Stimulated activated naive CD4-positive, alpha-beta T cell (primary cell): ENCODE measurements at regions not wholly inside any gene's neighbourhood (a gene's known extent, or its start where the extent isn't known, plus 50 kb on each side); places are given as distances from the start of the nearest gene placed in this dataset.
"Not testable (repeated sequence)": the region's sequence is repeated elsewhere in the genome, so short reads cannot be mapped to it uniquely, and the experiment has no call there.

Experiments
- DNase-seq, 6 experiments: peaks; one replicate each; lab custom pipeline; 2025; lab: John Stamatoyannopoulos, UW

DNA sequence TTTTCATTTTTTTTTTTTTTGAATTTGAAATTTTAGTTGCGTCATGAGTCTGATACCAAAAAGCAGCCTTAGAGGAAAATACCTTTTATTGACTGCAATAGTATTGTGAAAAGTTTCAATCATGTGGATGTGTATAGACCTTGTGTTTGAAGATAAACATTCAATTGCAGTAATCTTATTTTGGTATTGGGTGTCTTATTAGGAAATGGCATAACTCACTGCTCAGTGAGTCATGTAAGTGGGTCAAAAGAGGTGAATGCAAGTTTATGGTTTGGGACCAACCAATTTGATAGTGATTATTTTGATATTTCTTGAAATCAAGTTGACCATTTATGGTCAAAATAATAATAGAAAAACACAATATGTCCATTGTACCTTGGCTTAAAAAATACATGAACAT, 627.8 kb upstream of the SLIT2 start:
- DNase-seq, result no peak

DNA sequence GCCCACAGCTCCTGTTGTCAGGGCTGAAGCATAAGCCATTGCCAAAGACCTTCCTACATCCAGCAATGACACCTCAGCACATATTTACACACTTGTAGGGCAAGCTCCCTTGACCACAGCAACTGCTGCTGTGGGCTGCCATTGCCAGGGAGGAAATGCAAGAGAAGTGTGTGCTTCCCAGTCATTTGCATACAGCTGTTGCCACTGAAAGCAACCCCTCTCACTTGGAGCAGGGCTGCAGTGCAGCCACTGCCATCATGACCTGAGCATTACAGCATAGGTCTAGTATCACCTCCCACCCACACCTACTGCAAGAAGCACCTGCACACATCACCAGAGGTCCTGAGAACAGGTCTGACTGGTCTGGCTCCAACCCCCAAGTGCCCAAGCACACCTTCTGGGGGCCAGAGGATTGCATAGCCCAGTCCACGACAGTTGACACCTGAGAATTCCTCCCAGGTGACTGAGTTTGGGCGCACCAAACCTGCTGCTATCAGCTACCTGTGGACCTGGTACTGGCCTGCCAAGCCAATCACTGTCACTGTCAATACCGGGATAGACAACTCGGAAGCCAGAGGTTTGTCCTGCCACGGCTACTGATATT, 636.5 kb upstream of the SLIT2 start:
- no peak for DNase-seq

DNA sequence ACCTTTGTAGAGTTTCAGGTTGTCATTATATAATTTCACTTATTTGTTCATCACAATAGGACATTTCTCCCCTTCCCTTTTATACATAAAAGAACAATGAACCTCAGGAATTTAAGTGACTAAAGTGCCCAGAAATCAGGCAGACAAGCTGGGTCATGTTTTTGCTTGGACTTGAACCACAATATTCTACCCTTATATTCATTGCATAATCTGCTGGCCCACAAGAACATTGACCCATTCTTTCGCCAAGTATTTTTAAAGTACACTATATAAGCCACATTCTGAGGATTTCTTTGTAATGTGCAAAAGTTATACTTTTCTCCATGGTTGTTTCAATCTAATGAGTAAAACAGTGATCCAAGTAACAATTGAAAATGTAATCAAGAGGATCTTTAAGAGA, 637.5 kb upstream of the SLIT2 start:
- DNase-seq, result no peak

DNA sequence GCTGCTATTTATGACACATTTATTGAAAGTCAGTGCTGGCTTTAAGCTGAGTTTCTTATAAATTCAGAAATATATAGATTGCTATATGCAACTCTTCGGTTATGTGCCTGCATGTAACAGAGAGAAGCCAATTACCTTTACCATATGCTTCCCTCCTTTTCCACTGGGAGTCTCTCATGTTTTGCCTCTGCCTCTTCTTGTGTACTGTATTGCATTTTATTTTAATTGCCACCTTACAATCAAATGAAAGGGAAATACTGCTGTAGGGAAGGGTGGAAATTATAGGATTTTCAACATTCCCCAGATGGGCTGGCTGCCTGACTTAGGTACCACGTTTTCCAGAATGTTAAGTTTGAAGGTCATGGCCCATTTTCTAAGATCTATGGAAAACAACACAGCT, 655.4 kb upstream of the SLIT2 start:
- no peak for DNase-seq

GRCh38 chr4:19592391-19592790, 659.3 kb upstream of the SLIT2 start:
- DNase-seq, result no peak

- DNase-seq, result no peak
Observed at GRCh38 chr4:19583827-19584569, 667.7 kb upstream of the SLIT2 start.

- no peak for DNase-seq
Observed at GRCh38 chr4:19580095-19580494, 671.6 kb upstream of the SLIT2 start.

GRCh38 chr4:19579608-19580007, 672.1 kb upstream of the SLIT2 start:
- DNase-seq, result no peak

DNA sequence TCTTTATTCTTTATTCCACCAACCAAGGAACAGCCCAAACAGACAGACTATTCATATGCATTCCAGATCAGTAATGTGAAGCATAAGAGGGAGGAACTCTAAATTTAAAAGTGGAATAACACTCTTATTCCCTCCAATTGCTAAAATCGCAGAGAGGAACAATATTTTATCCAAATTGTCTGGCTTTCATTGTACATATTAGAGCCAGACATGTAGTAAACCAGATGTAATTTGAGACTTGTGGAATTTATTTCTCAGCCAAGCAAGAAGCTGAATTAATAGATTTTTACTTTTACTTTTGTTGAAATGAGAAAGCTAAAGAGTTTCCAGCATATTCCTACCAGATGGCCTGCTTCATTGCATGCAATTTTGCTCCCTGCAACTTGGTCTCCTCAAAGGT, 674.6 kb upstream of the SLIT2 start:
- DNase-seq, result no peak

DNA sequence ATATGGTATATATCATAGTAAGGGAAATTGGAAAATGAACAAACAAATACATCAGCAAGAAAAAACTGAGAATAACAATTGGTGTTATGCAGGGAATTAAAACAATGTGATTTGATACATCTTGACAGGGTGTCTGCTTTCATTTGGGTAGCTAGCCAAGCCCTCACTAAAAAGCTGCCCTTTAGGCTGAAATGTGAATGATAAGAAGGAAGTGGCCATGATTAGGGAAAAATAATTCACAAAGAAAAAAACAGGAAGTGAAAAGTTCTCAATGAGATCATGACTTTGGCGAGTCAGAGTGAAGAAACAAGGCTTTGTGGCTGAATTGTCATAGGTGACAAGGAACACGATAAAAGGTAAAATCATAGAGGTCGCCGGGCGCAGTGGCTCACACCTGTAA, 675.8 kb upstream of the SLIT2 start:
- DNase-seq, result no peak

GRCh38 chr4:19566041-19566440, 685.7 kb upstream of the SLIT2 start:
- DNase-seq, result no peak

DNA sequence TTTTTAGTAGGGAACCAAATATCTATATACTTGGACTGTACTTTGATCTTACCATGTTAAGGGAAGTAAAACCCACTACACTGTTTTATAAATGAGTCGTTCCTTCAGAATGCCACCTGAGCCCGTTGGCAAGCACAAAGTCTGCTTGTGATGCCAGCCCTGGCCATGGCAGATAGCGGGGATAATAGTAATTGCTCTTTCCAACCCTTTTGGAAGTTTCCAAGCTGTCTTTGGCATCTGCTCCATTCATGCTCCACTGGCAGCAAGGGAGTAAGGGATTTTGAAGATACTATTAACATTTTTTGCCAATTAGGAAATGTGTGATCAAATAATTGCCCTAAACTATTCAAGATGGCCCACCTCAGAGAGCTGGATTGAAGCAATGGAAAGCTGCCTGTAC, 689.2 kb upstream of the SLIT2 start:
- DNase-seq, result no peak

DNA sequence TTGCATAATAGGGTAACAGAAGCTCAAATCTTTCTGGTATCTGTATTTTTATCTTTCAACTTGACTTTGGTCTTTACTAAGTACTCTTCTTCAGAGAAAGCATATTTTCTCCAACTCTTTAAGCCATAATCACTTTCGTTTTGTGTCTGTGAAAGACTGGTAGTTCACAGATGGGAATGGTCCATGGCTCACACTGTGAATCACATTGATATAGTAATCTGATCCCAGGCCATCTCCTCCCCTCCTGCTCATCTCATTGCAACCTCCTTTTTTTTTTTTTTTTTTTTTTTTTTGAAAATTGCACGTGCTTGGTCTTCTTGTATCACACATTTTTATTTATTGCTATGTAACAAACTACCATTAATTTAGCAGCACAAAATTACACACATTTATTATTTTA, 694.5 kb upstream of the SLIT2 start:
- DNase-seq, result no peak

GRCh38 chr4:19556276-19556675, 695.4 kb upstream of the SLIT2 start:
- DNase-seq, result not testable (repeated sequence)

- no peak for DNase-seq
Observed at GRCh38 chr4:19547463-19547862, 704.2 kb upstream of the SLIT2 start.

DNA sequence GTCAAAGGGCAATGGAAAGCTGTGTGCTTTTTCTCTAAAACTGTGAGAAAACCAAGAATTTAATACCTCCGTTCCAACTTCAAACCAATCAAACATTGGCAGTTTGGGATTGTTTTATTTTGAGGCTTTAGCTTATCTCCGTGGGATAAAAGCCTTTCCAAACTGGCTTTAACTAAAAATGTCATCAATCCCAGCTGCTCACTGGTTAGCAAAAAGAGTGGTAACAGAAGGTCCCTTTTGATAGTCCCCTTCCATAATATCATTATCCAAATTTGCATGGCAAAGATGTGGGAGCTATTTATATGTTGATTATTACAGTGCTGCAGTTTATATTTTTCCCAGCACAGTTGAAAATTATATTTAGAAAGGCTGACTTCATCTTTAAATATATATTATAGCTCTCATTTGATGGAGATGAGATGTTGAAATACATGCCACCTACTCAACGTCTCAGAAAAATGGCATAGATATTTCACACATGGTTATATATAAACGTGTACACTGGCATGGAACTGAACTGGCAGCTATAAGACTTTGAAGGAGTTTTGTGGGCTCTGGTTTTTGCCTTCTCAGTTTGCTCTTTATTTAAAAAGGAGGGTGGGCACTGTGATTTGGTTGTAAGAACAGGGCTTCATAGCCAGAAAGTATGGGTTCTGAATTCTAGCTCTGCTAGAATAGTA, 707.1 kb upstream of the SLIT2 start:
- no peak for DNase-seq

- DNase-seq, result no peak
Observed at GRCh38 chr4:19540859-19541540, 710.7 kb upstream of the SLIT2 start.

DNA sequence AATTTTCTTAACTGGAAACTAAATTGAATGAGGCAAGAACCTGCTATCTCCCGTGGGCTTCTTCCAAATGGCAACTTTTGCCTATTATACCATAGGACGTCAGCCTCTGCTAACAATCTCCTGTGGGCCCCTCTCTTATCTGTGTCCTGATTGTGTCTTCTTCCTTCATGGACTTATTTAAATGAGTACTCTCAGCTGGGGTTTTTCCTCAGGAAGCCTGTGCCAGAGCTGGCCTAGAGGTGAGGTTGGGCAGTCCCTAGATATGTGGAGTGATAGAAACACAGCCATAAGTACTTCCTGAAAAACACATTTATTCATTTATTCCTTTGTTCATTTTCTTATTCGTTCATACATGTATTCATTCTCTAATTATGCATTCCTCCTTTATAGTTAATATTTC, 712.5 kb upstream of the SLIT2 start:
- DNase-seq, result no peak

DNA sequence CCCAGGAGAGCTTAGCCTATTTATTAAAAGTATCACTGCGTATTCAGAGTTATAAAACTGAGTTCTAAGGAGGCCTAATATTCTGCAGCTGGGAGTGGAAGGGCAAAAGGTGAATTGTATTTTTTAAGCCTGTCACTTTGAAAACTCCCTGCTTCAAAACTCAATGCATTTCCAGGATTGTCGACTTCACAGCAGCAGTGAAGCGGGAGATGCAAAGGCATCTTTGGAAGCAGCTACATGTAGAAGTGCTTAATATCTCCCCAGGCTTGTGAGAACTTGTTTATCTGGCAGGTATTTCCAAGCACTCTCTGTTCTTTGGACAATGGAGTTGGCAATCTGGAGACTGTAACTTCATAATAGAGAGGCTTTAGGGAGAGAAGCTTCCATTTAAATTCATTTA, 717.5 kb upstream of the SLIT2 start:
- DNase-seq, result no peak

- no peak for DNase-seq
Observed at GRCh38 chr4:19531906-19532848, 719.5 kb upstream of the SLIT2 start.

- no peak for DNase-seq
Observed at GRCh38 chr4:19523964-19524363, 727.7 kb upstream of the SLIT2 start.

- no peak for DNase-seq
Observed at GRCh38 chr4:19522966-19523365, 728.7 kb upstream of the SLIT2 start.
